HEK293 (cell line): ENCODE measurements at regions not wholly inside any gene's neighbourhood (a gene's known extent, or its start where the extent isn't known, plus 50 kb on each side); places are given as distances from the start of the nearest gene placed in this dataset.

Source experiments
- CTCF ChIA-PET: fragments of 350-600 bp; formaldehyde crosslinking; extraction: SDS; loops from one replicate; lab custom pipeline; 2021; ENCODE audit warnings: antibody characterized with exemption; lab: Yijun Ruan, JAX
- POLR2A ChIA-PET: fragments of 300-600 bp; formaldehyde crosslinking; extraction: SDS; loops from one replicate; lab custom pipeline; 2020; ENCODE audit warnings: antibody characterized with exemption, inconsistent platforms; lab: Yijun Ruan, JAX
- H3K27ac ChIP-seq: fragments of 200-500 bp; sonication (Bioruptor generic); 2 replicates; pipeline ENCODE4 v1.5.1; 2014; ENCODE audit warnings: low read depth, low read length, control low read depth, inconsistent platforms; ENCODE audit errors: extremely low read depth
- H3K36me3 ChIP-seq, 2 experiments: fragments of 200-500 bp in 1 of 2; sonication (Bioruptor generic) in 1 of 2; 1 replicate in 1 of 2; 2 replicates in 1 of 2; pipeline ENCODE4 v1.5.1; 2014 to 2017; ENCODE audit warnings: inconsistent platforms in 2 of 2, low read length in 2 of 2; ENCODE audit not compliant: control insufficient read depth in 2 of 2, insufficient read depth in 1 of 2
- H3K4me1 ChIP-seq: fragments of 200-500 bp; sonication (Bioruptor generic); 2 replicates; pipeline ENCODE4 v1.5.1; 2014; ENCODE audit warnings: mild to moderate bottlenecking, low read length, inconsistent platforms; ENCODE audit not compliant: control insufficient read depth, insufficient read depth
- H3K4me3 ChIP-seq: 2 replicates; pipeline ENCODE4 v1.5.1; 2011; ENCODE audit warnings: low read depth, mild to moderate bottlenecking, control low read depth, low read length, moderate library complexity
- H3K9me3 ChIP-seq: fragments of 200-500 bp; sonication (Bioruptor generic); 2 replicates; pipeline ENCODE4 v1.5.1; 2014; ENCODE audit warnings: low read depth, low read length, inconsistent platforms; ENCODE audit not compliant: control insufficient read depth, insufficient read depth
- FEZF1 ChIP-seq: fragments of 450-650 bp; formaldehyde crosslinking; IDR thresholded peaks from 2 replicates; pipeline ENCODE4 v1.5.1; 2016; ENCODE audit warnings: missing biosample characterization, missing genetic modification characterization
- GLIS1 ChIP-seq: fragments of 450-650 bp; formaldehyde crosslinking; IDR thresholded peaks from 2 replicates; pipeline ENCODE4 v1.5.1; 2016; ENCODE audit warnings: missing biosample characterization, missing genetic modification characterization
- MEIS1 ChIP-seq: sonication (generic); formaldehyde crosslinking; IDR thresholded peaks from 2 replicates; pipeline ENCODE4 v1.8.1; 2022; ENCODE audit warnings: missing genetic modification reagents, mild to moderate bottlenecking, borderline replicate concordance
- PRDM6 ChIP-seq: fragments of 450-650 bp; formaldehyde crosslinking; IDR thresholded peaks from 2 replicates; pipeline ENCODE4 v1.5.1; 2017; ENCODE audit warnings: missing biosample characterization, missing genetic modification characterization
- SP3 ChIP-seq: fragments of 450-650 bp; formaldehyde crosslinking; IDR thresholded peaks from 2 replicates; pipeline ENCODE4 v1.5.1; 2016; ENCODE audit warnings: missing biosample characterization, missing genetic modification characterization
- YY2 ChIP-seq: fragments of 450-650 bp; formaldehyde crosslinking; IDR thresholded peaks from 2 replicates; pipeline ENCODE4 v1.5.1; 2016; ENCODE audit warnings: missing biosample characterization, missing genetic modification characterization
- ZBTB17 ChIP-seq: fragments of 450-650 bp; formaldehyde crosslinking; IDR thresholded peaks from 2 replicates; pipeline ENCODE4 v1.5.1; 2016; ENCODE audit warnings: missing biosample characterization, missing genetic modification characterization
- ZFP69B ChIP-seq: fragments of 450-650 bp; formaldehyde crosslinking; IDR thresholded peaks from 2 replicates; pipeline ENCODE4 v1.5.1; 2016; ENCODE audit warnings: missing biosample characterization, missing genetic modification characterization
- ZNF19 ChIP-seq: fragments of 450-650 bp; formaldehyde crosslinking; IDR thresholded peaks from 2 replicates; pipeline ENCODE4; 2016; ENCODE audit warnings: missing biosample characterization, missing genetic modification characterization, low read depth
- ZNF214 ChIP-seq: fragments of 450-650 bp; formaldehyde crosslinking; IDR thresholded peaks from 2 replicates; pipeline ENCODE4 v1.5.1; 2017; ENCODE audit warnings: missing biosample characterization, mild to moderate bottlenecking, missing genetic modification characterization, borderline replicate concordance
- ZNF274 ChIP-seq, 2 experiments: fragments of 200-500 bp in 1 of 2; fragments of 450-650 bp in 1 of 2; sonication (Bioruptor generic) in 1 of 2; formaldehyde crosslinking in 1 of 2; IDR thresholded peaks; 2 replicates each; pipeline versions ENCODE4 v1.5.1 to v1.6.1; 2014 to 2016; ENCODE audit warnings: borderline replicate concordance in 1 of 2, inconsistent platforms in 1 of 2, low read length in 1 of 2, missing biosample characterization in 1 of 2, missing genetic modification characterization in 1 of 2
- ZNF362 ChIP-seq: fragments of 450-650 bp; formaldehyde crosslinking; IDR thresholded peaks from 2 replicates; pipeline ENCODE4 v1.5.1; 2016; ENCODE audit warnings: missing biosample characterization, missing genetic modification characterization
- ZNF473 ChIP-seq: fragments of 450-650 bp; formaldehyde crosslinking; IDR thresholded peaks from 2 replicates; pipeline ENCODE4 v1.5.1; 2017; ENCODE audit warnings: missing biosample characterization, missing genetic modification characterization
- ZNF510 ChIP-seq: fragments of 450-650 bp; formaldehyde crosslinking; IDR thresholded peaks from 2 replicates; pipeline ENCODE4 v1.5.1; 2018; ENCODE audit warnings: mild to moderate bottlenecking, missing genetic modification characterization, missing biosample characterization; ENCODE audit not compliant: insufficient replicate concordance
- ZNF529 ChIP-seq: fragments of 450-650 bp; formaldehyde crosslinking; IDR thresholded peaks from 2 replicates; pipeline ENCODE4 v1.5.1; 2017; ENCODE audit warnings: missing genetic modification characterization, missing biosample characterization; ENCODE audit not compliant: insufficient replicate concordance
- ZNF621 ChIP-seq: fragments of 450-650 bp; formaldehyde crosslinking; IDR thresholded peaks from 2 replicates; pipeline ENCODE4 v1.5.1; 2017; ENCODE audit warnings: missing biosample characterization, missing genetic modification characterization
- ZNF629 ChIP-seq: fragments of 450-650 bp; formaldehyde crosslinking; IDR thresholded peaks from 2 replicates; pipeline ENCODE4 v1.5.1; 2017; ENCODE audit warnings: missing biosample characterization, missing genetic modification characterization
- ZNF768 ChIP-seq: fragments of 450-650 bp; formaldehyde crosslinking; IDR thresholded peaks from 2 replicates; pipeline ENCODE4 v1.5.1; 2018; ENCODE audit warnings: missing biosample characterization, mild to moderate bottlenecking, missing genetic modification characterization
- ZNF837 ChIP-seq: fragments of 450-650 bp; formaldehyde crosslinking; IDR thresholded peaks from 2 replicates; pipeline ENCODE4 v1.5.1; 2016; ENCODE audit warnings: missing biosample characterization, missing genetic modification characterization
- TF ChIP-seq, protein P1 (sequence below): fragments of 450-650 bp; formaldehyde crosslinking; IDR thresholded peaks from 2 replicates; pipeline ENCODE4 v1.5.1; 2017; ENCODE audit warnings: missing biosample characterization, missing genetic modification characterization

DNA sequence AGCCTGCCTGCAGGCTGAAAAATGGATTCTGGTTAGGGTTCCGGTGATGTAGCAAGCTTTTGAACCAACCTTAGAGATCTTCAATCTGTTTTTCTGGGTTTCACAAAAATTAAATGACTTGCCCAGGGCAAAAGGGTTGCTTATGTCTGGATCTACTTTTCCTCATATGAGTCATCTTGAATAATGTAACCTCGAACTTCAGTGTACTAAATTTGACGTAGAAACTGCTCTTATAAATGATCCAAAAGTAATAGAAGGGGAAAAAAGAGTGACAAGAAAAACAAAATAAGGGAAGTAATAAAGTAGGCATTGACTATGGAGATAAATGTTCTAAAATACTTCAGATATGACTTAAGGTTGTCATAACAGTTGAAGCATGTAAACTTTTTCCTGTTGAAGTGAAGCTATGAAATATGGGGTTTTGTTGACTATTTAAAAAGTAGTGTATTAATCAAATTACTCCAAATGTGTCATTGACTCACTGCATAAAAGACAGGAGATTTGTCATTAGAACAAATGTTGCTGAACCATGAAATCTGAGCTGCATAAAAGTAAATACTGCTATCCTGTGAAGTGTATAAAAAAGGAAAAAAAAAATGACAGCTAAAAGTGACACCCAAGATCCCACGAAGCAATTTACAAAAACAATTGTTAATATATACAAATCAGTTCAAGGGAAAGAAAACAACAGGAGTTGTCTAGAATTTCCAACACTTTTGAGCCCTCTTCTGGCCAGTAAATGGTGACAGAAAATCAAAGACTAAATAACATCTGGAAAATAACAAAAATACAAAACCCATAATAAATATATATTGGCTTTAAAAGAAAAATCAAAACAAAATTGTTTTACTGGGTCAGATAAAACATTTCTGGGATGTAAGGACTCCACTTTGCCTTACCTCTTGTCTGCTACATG is 103.6 kb upstream of the SERPINE2 start:
- Histone ChIP-seq H3K27ac (no peak overlapping the region), H3K4me3 (no peak overlapping the region), H3K4me1 (peaks cover 7% of the 10 kb centered on the region), H3K36me3 (no peaks in the 10 kb centered on the region)
- ChIA-PET POLR2A (no interaction called here), CTCF (interaction anchor here (0.6 to 1.3 kb wide), 4 partner anchors 149 to 1032 kb away, joined by 3 to 4 read pairs (median 4); no protein-coding TSS in a partner anchor)
- TF ChIP-seq YY2 (tag by site-specific recombination) (peak; percentile 17; the same call in 1 of the 2 replicates), ZBTB17 (tag by site-specific recombination) (peak; percentile 57), GLIS1 (no peak), PRDM6 (tag by site-specific recombination) (0 out of 2 replicates have a peak, but pooled peaks have one; percentile 25), ZNF274 (IDR thresholded peaks at IDR 0.05; ENCODE audit: low read length) (no peak), ZNF274 (tag by site-specific recombination; IDR thresholded peaks at IDR 0.05; ENCODE audit: borderline replicate concordance) (no peak), ZNF629 (no peak)
- TF ChIP-seq, all 188 proteins: peak for 3
- H3K9me3 ChIP-seq: no peaks in the 10 kb centered on the region

DNA sequence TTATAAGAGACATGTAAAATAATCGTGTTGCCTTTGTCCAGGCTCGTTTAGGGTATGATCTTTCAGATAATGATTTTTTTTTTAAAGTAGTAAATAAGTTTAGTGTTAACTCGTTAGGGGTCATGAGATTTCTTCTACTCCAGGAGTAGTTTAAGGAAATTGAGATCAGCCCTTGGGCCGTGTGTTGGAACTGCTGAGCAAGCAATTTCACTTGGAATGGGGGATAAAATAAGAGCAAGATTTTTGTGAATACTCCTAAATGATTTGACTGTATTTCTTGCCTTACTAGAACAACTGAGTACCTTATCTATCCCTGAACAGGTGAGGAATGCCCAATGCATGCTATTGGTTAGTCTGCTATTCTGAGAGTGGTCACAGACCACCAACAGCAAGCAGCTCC is 102.2 kb upstream of the SERPINE2 start:
- POLR2A ChIA-PET: no interaction called here
- Histone ChIP-seq H3K9me3 (no peaks in the 10 kb centered on the region), H3K4me1 (peaks cover under 1% of the 10 kb centered on the region; the same call in 1 of the 2 replicates)

DNA sequence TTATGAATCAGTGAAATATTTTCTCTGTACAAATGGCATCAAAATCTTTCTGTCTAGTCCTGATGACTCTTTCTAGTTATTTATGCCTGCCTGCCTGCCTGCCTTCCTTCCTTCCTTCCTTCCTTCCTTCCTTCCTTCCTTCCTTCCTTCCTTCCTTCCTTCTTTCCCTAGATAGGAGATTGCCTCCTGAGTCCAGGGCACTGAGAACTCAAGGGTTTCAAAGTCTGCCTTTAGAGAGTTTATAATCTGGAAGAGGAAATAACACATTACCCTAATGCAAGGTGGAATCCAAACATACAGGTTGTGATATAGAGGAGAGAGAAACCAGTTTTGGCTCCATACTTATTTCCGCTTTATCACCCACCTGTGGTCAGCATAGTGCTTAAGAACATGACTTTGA is 98.1 kb upstream of the SERPINE2 start:
- H3K27ac ChIP-seq: no peak overlapping the region
- no peak for TF ChIP-seq SP3
- no peak for TF ChIP-seq ZNF214 (tag by site-specific recombination)
- H3K36me3 ChIP-seq: no peaks in the 10 kb centered on the region
- ChIA-PET POLR2A (no interaction called here), CTCF (no interaction called here)
- H3K4me1 ChIP-seq: no peaks in the 10 kb centered on the region; the same call in 1 of the 2 replicates
- no peaks in the 10 kb centered on the region for H3K9me3 ChIP-seq
- H3K4me3 ChIP-seq: no peak overlapping the region

More for the DNA sequence above, 102.2 kb upstream of the SERPINE2 start:
- no peak for TF ChIP-seq ZFP69B (tag by site-specific recombination)
- TF ChIP-seq ZNF768 (tag by site-specific recombination): no peak
- TF ChIP-seq ZNF362 (tag by site-specific recombination): no peak
- no peak for TF ChIP-seq ZNF473 (tag by site-specific recombination)
- no peak for TF ChIP-seq FEZF1
- TF ChIP-seq ZNF19 (tag by site-specific recombination): no peak
- TF ChIP-seq ZNF529 (tag by site-specific recombination): no peak
- TF ChIP-seq, protein P1, sequence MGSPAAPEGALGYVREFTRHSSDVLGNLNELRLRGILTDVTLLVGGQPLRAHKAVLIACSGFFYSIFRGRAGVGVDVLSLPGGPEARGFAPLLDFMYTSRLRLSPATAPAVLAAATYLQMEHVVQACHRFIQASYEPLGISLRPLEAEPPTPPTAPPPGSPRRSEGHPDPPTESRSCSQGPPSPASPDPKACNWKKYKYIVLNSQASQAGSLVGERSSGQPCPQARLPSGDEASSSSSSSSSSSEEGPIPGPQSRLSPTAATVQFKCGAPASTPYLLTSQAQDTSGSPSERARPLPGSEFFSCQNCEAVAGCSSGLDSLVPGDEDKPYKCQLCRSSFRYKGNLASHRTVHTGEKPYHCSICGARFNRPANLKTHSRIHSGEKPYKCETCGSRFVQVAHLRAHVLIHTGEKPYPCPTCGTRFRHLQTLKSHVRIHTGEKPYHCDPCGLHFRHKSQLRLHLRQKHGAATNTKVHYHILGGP (tag by site-specific recombination): no peak
- no peak for TF ChIP-seq ZNF510 (tag by site-specific recombination)
- TF ChIP-seq ZNF274 (IDR thresholded peaks at IDR 0.05; ENCODE audit: low read length): no peak
- no peak for TF ChIP-seq ZNF274 (tag by site-specific recombination; IDR thresholded peaks at IDR 0.05; ENCODE audit: borderline replicate concordance)
- no peak for TF ChIP-seq MEIS1 (CRISPR knock-in tag)
- TF ChIP-seq ZNF621: no peak
- no peak for TF ChIP-seq ZNF837 (tag by site-specific recombination)
- Histone ChIP-seq H3K4me3 (no peak overlapping the region), H3K36me3 (no peaks in the 10 kb centered on the region), H3K27ac (no peak overlapping the region)
- CTCF ChIA-PET: no interaction called here
